ENCODE measurements at regions not wholly inside any gene's neighbourhood (a gene's known extent, or its start where the extent isn't known, plus 50 kb on each side); places are given as distances from the start of the nearest gene placed in this dataset.

DNA sequence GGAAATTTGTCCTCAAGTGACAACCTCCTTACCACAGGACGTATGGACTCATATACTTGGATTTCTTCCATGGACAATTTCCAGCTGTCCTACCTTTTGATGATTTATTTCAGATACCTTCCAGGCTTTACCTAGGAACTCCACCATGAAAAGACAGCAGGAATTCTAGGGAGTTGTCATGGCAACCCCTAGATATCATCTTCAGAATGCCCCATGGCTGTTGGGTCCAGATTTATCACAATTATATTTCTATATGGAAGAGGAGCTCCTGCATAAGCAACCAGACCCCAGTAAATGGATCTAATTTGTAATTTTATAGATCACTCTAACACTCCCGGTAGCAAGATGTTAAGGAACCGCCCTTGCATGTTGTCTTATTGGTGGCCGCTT is 102.3 kb upstream of the ZNF521 start:
- TF ChIP-seq, protein P1, sequence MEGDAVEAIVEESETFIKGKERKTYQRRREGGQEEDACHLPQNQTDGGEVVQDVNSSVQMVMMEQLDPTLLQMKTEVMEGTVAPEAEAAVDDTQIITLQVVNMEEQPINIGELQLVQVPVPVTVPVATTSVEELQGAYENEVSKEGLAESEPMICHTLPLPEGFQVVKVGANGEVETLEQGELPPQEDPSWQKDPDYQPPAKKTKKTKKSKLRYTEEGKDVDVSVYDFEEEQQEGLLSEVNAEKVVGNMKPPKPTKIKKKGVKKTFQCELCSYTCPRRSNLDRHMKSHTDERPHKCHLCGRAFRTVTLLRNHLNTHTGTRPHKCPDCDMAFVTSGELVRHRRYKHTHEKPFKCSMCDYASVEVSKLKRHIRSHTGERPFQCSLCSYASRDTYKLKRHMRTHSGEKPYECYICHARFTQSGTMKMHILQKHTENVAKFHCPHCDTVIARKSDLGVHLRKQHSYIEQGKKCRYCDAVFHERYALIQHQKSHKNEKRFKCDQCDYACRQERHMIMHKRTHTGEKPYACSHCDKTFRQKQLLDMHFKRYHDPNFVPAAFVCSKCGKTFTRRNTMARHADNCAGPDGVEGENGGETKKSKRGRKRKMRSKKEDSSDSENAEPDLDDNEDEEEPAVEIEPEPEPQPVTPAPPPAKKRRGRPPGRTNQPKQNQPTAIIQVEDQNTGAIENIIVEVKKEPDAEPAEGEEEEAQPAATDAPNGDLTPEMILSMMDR (IDR thresholded peaks at IDR 0.05; ENCODE audit: low read length) = no peak
- TF ChIP-seq EZH2 (IDR thresholded peaks at IDR 0.05; ENCODE audit: borderline replicate concordance, low read length) = no peak

Data from OCI-LY1 (cell line).